GM19328 (cell line): ENCODE measurements at regions not wholly inside any gene's neighbourhood (a gene's known extent, or its start where the extent isn't known, plus 50 kb on each side); places are given as distances from the start of the nearest gene placed in this dataset.

Source experiments
- ATAC-seq: cut with Tn5 transposase; IDR thresholded peaks from one replicate; pipeline ENCODE4 v1.9.1; 2021; ENCODE audit warnings: mild to moderate bottlenecking, moderate library complexity; ENCODE audit not compliant: unreplicated experiment

- no peak for ATAC-seq
Measured at GRCh38 chr5:97388794-97389193, 205.7 kb upstream of the RIOK2 start.

GRCh38 chr5:97400537-97400936 lies 217.5 kb upstream of the RIOK2 start:
- ATAC-seq, result no peak

DNA sequence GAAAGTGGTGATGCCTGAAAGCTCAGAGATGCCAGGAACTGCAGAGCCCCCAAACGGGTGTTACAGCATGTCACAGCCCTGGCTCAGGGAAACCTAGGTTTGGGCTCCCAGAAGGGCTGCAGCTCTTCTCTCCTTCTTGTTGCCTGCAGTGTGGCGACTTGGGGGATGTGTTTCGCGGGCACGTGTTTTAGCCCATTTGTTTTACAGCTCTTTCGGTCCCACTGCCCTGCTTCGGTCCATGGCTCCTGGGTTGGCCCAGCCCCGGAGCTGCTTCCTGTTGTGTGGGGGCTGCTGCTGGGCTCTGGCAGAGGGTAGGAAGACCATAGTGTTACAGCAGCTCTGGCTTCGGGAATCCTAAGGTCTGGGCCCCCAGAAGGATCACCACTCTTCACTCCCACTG lies 222.9 kb upstream of the RIOK2 start:
- ATAC-seq, result no peak

GRCh38 chr5:97406946-97407676 lies 224.1 kb upstream of the RIOK2 start:
- ATAC-seq, result no peak

- ATAC-seq, result no peak
Measured at GRCh38 chr5:97408331-97408730, 225.3 kb upstream of the RIOK2 start.

DNA sequence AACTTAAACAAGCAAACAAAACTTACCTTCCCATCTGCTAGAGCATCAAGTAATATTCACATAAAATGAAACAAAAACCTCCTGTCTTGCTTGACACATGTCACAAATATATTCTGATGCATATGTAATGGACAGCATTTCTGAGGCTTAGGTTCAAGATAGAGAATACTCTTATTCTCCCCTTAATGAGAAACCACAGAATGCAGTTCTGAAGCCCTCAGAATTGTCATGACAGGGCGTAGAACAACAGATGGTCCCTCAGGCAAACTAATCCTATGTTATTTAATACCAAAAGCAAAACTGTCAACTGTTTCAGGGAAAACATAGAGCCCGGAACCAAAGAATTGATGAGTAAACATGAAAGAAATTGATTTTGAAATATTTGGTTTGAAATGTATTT lies 229.9 kb upstream of the RIOK2 start:
- no peak for ATAC-seq

DNA sequence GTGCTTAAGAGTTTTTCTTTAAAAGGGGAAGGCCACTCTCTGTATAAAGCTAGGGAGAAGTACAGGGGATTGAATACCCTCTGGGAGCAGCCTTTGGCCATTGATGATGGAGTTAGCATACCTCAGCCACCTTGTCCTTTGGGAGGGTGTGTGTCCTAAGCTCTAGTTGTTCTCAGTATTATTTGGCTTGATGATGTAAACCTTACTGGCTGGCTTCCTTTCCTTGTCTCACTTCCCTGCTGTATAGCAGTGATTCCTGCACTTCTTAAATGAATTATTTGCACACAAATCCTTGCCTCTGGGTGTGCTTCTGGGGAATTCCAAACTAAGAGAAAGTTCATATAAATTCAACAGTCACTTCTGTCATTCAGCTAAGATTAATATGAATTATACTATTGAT lies 234.9 kb upstream of the RIOK2 start:
- no peak for ATAC-seq

DNA sequence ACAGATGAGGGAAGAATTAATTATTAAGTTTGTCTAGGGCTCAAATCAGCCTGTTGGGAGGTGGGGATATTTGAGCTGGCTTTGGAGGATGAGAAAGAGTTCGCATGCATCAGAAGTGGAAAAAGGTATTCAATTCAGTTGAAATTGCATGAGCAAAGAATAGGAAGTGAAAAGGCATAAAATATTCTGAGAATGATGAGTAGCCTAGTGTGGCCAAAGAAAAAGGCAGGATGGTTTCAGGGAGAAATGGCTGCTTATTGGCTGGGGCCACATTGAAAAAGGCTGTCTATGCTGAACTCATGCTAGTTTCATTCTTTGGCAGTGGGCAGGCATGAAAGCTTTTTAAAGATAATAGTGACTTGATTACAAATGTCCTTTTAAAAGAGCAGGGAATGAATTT lies 235.4 kb upstream of the RIOK2 start:
- no peak for ATAC-seq

GRCh38 chr5:97420646-97421045 lies 237.6 kb upstream of the RIOK2 start:
- ATAC-seq, result no peak

GRCh38 chr5:97422678-97423077 lies 239.6 kb upstream of the RIOK2 start:
- no peak for ATAC-seq

GRCh38 chr5:97425511-97425910 lies 242.5 kb upstream of the RIOK2 start:
- no peak for ATAC-seq

- no peak for ATAC-seq
Measured at GRCh38 chr5:97427235-97427634, 244.2 kb upstream of the RIOK2 start.

- no peak for ATAC-seq
Measured at GRCh38 chr5:97434021-97434420, 251.0 kb upstream of the RIOK2 start.

GRCh38 chr5:97436405-97436804 lies 253.4 kb upstream of the RIOK2 start:
- ATAC-seq, result no peak

- no peak for ATAC-seq
Measured at GRCh38 chr5:97443740-97444139, 260.7 kb upstream of the RIOK2 start.

DNA sequence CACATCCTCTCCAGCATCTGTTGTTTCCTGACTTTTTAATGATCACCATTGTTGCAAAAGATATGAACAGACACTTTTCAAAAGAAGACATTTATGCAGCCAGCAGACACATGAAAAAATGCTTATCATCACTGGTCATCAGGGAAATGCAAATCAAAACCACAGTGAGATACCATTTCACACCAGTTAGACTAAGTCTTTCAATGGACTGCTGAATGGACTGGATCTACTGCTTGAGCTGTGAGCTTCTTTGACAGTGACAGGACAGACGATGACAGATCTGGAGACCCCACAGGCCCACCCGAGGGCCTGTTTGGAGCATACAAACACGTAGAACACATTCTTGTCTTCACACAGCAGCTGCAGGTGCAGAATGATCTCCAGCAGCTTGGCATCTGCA lies 266.1 kb upstream of the RIOK2 start:
- no peak for ATAC-seq

- ATAC-seq, result no peak
Measured at GRCh38 chr5:97452646-97453045, 269.6 kb upstream of the RIOK2 start.

DNA sequence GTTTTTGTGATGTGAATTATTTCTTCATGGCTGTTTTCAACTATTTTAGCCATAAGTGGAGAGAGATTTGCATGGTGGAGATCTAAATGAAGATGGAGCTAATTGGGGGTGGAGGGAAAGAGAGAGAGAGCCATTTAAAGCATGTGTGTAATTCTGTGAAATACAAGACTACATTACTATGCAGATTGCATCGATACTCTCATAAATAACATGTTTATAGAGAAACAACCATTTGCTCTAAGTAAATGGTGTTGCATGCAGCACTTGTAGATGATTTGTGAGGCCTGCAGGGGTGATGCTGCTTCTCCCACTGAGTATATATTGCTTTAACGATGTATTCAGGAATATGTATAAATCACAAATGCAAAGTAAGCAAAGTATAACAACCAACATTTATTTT lies 270.2 kb upstream of the RIOK2 start:
- ATAC-seq, result no peak

DNA sequence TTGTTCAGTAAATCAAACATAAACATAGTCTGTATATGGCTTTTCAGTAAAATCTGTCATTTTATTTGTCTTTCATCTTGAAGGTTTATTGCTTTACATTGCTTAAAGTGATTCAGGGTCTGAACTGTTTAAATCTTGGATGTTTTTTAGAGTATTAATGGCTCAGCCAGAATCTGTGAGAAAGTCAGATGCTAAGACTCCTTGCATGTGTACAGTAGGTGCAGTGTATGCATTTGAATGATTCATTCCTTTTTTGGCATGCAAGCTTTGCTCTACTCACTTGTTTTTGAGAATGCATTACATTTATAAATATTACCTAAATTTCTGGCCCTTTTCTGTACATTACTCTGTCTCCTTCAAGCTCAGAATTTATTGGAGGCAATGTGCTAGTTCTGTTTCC lies 271.0 kb upstream of the RIOK2 start:
- no peak for ATAC-seq

- ATAC-seq, result no peak
Measured at GRCh38 chr5:97455996-97456395, 272.9 kb upstream of the RIOK2 start.

GRCh38 chr5:97458851-97459250 lies 275.8 kb upstream of the RIOK2 start:
- ATAC-seq, result peak; percentile 77

- no peak for ATAC-seq
Measured at GRCh38 chr5:97471951-97472350, 288.9 kb upstream of the RIOK2 start.

GRCh38 chr5:97475847-97476246 lies 292.8 kb upstream of the RIOK2 start:
- ATAC-seq, result no peak
